HFF-Myc (cell line): ENCODE measurements at regions not wholly inside any gene's neighbourhood (a gene's known extent, or its start where the extent isn't known, plus 50 kb on each side); places are given as distances from the start of the nearest gene placed in this dataset.

Experiments used
- DNase-seq: peaks from one replicate; pipeline ENCODE4 v3.0.0-alpha.2; 2011; ENCODE audit warnings: low read depth; ENCODE audit errors: extremely low read depth
- H3K4me3 ChIP-seq: replicated peaks from 2 replicates; pipeline ENCODE4 v1.5.1; 2011; ENCODE audit warnings: low read depth, mild to moderate bottlenecking, control low read depth, low read length
- CTCF ChIP-seq: IDR thresholded peaks from 2 replicates; pipeline ENCODE4 v1.5.1; 2012; ENCODE audit warnings: mild to moderate bottlenecking, low read depth, low read length, control low read depth; ENCODE audit errors: missing control alignments

GRCh38 chr11:90845126-90845525 is 622.3 kb upstream of the CHORDC1 start:
- H3K4me3 ChIP-seq: no peak overlapping the region
- TF ChIP-seq CTCF: no peak
- DNase-seq: no peak

- no peak for DNase-seq
- no peak for TF ChIP-seq CTCF
- no peak overlapping the region for H3K4me3 ChIP-seq
Observed at GRCh38 chr11:90844041-90844440, 621.2 kb upstream of the CHORDC1 start.

- H3K4me3 ChIP-seq: no peak overlapping the region
- TF ChIP-seq CTCF: no peak
- no peak for DNase-seq
Observed at GRCh38 chr11:90842681-90843080, 619.8 kb upstream of the CHORDC1 start.

- no peak for DNase-seq
- no peak for TF ChIP-seq CTCF
- no peak overlapping the region for H3K4me3 ChIP-seq
Observed at GRCh38 chr11:90840071-90840470, 617.2 kb upstream of the CHORDC1 start.

- DNase-seq: no peak
- H3K4me3 ChIP-seq: no peak overlapping the region
- TF ChIP-seq CTCF: no peak
Observed at GRCh38 chr11:90836031-90836430, 613.2 kb upstream of the CHORDC1 start.

- DNase-seq: no peak
- no peak for TF ChIP-seq CTCF
- H3K4me3 ChIP-seq: no peak overlapping the region
Observed at GRCh38 chr11:90823446-90823845, 600.6 kb upstream of the CHORDC1 start.

- no peak overlapping the region for H3K4me3 ChIP-seq
- no peak for TF ChIP-seq CTCF
- DNase-seq: no peak
Observed at GRCh38 chr11:90822996-90823395, 600.1 kb upstream of the CHORDC1 start.
